ENCODE measurements at regions not wholly inside any gene's neighbourhood (a gene's known extent, or its start where the extent isn't known, plus 50 kb on each side); places are given as distances from the start of the nearest gene placed in this dataset.
"Not testable (repeated sequence)": the region's sequence is repeated elsewhere in the genome, so short reads cannot be mapped to it uniquely, and the experiment has no call there.

- not testable (repeated sequence) for TF ChIP-seq POLR2A (IDR thresholded peaks at IDR 0.05); CTCF (IDR thresholded peaks at IDR 0.05 in 4 of 5, conservative IDR thresholded peaks at IDR 0.05 in 1 of 5)
Observed at GRCh38 chr1:80539298-80539697, 1261.4 kb upstream of the ADGRL2 start.
